Stimulated activated CD4-positive, alpha-beta T cell treated with anti-CD3 and anti-CD28 coated beads, Interleukin-15, amount 100 ng/mL, for 48 hours (primary cell): ENCODE measurements at regions not wholly inside any gene's neighbourhood (a gene's known extent, or its start where the extent isn't known, plus 50 kb on each side); places are given as distances from the start of the nearest gene placed in this dataset.

Experiments used
- DNase-seq, 2 donors: peaks; one replicate each; pipeline ENCODE4 v3.0.0-alpha.2; 2020; ENCODE audit warnings: low read depth in 2 of 2

DNA sequence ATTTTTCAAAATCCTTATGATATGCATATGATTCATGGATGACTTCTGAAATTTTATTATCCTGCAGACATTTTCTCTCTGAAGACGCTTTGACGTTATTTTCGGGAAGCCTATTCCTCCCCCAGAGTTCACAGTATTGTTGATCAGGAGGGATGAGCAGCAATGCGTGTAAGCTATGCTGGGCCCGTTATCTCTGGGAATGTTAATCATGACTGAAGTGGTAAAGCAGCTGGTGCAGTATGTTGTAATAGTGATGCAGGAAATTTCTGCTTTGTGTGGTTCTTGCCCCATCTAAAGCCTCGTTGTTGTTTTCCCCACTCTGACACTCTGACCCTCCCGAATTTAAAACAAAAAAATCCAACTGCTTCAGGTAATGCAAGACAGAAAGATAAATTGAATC is 1797.8 kb upstream of the WWC1 start:
- DNase-seq, result no peak

DNA sequence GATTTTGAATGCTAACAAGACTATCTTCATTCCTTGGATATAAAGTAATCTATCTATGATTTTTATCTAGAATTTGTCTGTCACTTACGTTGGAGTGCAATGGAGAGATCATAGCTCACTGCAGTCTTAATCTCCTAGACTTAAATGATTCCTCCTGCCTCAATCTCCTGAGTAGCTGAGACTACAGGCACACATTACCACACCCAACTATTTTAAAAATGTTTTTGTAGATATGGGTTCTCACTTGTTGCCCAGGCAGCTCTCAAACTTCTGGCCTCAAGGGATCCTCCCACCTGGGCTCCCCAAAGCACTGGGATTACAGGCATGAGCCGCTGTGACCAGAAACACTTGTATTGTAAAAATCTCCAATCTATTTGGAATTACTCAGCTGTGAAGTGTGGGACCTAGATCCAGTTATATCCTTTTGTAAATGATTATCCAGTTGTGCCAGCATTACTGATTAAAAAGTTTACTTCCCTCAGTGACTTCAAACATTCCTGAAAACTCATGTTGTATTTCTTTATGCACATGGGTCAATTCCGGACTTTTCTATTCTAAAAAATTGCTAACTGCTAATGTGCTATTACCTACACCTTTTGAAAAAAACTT is 1793.8 kb upstream of the WWC1 start:
- DNase-seq, result no peak

DNA sequence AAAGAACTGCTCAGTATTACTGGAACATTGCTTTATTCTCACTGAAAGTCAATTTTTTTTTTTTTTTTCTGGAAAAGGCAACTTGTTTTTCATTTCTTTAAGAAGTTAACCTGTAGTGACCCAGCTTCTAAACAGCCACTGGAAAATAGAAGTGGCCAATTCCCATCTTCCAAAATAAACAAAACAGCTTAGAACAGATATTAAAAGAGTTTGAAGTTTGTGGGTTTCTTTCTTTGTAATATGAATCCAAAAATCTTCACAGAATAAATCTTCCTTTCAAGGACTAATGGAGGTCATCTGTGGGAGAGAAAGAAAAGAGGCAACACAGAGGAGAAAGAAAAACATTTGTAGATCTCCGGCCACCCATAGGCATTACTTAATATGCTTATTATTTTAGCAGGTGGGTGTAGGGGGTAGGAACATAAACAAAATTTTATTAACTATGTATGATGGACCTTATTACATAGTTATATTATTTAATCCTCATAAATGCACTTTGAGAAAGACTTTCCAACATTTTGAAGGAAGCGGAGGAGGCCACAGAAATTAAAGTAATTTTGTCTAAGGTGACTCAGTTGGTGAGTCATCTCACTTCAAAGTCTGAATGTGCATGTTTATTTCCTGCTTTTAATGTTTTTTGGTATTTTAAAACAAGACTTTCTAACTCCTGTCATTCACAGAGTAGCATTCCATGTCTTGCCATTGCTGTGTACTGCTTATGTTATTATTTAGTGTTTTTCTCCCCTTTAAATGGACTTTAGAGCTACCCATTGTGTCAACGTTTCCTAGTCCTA is 1791.8 kb upstream of the WWC1 start:
- DNase-seq, result no peak

DNA sequence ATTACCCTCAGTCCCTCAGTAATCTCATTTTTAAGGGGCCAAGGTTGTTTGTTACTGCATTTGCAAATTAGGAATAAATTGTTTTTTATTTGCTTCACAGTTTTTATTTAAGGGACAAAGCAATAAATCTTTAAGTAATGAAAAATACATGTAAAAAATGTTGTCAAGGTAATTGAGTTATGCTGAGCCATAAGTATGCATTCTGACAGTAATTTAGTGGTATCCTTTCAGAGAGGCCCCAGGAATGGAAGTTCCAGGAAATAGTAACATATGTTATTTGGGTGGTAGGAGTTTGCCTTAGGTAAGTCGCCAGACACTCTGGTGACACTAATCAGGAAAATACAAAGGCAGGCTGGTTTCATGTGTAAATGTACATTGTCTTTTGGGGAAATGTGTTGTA is 1787.9 kb upstream of the WWC1 start:
- DNase-seq, result no peak

DNA sequence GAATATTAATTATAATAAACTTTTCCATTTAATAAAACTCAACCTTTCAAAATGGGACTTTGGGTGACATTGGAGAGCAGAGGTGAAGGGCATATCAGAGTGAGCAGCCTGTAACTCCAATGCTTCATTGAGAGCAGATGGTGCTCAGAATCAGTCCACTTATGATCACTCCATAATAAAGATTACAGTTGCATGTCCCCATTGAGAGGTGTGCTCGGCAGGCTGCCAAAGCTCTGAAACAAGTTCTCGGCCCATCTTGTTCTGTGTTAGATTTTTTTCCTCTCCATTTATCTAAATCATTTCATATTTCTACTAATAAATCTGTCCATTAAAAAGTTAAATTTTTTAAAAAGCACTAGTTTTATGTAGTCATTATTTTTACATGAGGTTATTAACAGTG is 1786.4 kb upstream of the WWC1 start:
- no peak for DNase-seq

DNA sequence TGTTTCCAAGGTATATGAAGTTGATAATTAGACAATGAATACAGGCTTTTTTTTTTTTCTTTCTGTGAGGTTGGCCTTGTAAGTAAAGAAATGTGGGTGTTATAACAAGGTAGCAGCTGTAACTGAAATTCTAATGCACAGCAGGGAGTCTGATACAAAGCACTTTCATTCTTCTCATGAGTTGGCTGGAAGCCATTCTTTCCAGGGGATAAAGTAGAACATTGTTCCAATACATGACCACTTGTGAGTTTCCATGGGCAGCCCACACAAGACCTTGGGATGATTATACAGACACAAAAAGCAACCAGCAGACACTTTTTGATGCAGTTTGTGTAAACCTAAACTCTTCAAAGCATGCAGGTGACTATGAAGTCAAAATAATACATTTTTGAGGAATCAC is 1785.9 kb upstream of the WWC1 start:
- no peak for DNase-seq

DNA sequence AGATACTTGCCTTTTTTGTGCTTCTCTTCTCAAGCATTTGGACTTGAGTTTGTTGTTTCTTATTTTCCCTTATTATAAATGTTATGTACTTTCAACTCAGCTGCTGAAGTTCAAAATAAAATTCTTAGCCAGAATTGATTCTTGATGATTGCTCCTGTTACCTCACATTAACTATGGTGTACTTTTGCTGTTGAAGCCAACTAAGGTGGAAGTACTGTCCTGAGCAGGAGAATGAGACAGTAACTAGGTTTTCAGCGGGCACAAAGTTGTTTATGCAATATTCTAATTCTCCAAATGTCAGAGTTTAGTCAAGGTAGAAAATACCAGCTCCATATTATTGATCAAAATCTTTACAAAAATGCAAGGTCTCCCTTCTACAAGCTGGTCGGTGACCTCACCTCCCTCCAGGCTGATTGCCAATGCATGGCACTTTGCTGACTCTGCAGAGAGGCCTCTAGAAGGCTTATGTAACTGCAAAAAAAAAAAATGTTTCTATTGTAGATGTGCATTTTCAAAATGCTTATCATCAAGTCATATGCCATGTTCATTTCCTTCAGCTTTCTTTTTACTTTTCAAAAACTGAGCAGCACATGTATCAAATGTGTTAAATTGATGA is 1783.5 kb upstream of the WWC1 start:
- DNase-seq, result no peak

DNA sequence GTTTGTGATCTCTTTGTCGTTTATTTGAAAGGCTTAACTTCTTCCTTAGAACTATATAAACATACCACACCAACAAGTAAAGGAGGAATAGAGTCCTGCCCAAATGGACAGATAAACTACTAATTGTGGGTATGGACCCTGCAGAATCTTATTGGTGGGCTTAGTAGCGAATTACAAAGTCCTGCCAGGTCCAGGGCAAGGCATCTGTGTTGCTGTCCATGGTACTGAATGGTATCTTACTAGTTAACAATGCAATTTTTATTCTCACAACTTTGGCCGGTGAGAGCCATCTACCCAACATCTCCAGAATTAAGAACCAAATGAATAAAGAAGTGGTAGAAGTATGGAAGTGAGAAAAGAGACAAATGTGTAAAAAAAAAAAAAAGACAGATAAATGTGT is 1782.4 kb upstream of the WWC1 start:
- DNase-seq, result no peak

DNA sequence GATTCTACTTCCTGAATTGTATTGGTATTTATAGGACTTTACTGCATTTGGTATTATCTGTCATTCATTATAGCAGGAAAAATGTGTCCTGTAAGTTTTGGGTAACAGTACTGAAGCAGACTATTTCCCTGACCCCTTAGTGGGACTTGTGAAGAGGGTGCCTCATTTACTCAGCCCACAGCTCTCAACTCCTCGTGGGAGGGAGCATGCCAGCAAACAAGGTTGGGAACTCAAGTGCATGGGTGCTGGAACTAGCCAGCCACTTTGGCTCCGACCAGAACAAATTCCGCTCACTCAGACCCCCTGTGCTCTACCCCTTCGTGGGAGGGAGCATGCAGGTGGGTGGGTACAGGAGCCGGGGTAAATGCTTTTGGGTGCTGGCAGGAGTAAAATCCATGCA is 1773.5 kb upstream of the WWC1 start:
- no peak for DNase-seq

DNA sequence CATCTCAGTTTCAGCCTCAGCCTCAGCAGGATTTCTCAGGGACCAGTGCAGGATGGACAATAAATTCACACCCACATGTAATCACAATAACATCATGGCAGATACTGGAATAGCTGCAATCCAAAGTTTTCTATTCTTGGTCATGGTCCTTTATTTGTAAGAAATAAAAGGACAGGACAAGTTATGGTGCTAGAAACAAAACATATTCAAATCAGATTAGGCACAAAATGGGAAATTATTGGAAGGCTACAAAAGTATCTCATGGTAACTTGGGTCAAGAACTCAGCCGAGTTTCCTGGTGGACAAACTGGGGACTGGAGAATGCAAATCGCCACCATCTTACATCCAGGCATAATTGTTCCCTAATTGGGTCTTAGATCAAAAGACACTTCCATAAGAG is 1768.2 kb upstream of the WWC1 start:
- DNase-seq, result no peak

DNA sequence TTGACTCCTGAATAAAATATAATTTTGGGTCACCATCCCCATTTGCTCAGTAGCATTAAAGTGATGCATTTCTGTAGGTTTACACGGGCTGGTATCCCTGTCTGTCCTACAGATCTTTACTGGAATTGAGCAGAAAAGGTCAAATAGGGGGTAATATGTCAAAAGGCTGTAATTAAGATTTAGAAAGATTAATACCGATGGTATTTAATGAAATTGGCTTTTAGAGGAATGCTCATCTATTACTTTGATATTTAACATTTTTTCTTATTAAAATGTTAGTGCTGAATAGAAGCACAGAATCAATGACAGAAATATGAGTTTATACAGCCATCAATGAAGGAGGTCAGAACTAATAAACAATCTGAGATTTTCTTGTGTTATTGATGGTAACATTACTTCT is 1762.2 kb upstream of the WWC1 start:
- no peak for DNase-seq

DNA sequence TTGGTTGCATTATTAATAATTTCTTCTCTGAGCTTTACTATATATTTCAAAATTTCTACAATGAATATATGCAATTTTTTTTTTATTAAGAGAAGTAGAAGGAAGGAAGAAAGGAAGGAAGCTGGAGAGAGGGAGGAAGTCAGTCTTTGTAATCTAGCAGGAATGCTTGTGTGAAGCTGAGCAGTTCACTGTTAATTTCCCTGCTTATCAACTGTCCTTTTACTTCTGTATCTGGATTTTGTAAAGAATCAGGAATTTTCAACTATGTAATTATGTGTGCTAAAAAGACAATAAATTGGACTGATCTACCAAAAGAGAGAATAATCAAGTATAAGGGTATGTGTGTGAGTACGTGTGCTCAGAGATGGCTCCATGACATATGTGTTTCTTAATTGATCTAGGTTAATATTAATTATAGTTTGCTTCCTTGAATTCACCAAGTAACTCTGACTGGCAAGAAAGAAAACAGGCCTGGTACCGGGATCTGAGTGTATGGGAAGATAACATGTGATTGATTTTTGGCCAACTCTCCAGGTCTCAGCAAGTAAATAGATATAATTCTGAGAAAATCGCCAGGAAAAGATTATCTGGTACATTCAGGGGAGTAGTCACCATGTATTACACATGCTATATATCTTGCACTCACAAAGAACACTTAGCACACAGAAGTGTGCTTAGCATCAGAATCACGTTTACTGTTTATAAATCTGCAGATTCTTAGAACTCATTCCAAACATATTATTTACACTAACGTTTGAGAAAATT is 1758.8 kb upstream of the WWC1 start:
- DNase-seq, result no peak

DNA sequence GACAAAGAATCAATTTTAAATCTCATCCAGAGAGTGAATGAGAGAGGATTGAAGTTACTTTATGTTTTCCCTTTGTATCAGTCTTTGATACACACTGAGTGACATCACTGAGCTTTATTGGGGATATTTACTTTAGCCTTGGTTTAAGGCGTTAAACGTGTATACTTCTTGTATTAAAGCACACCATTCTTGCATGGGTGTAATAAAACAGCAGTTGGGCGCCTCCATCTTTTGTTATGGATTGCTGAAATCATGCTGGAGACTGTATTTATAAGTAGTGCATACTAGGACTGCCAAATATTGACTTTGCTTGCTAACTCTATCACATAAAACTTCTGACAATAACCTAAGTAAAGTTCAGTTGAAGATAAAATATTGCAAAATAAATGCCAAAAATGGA is 1755.8 kb upstream of the WWC1 start:
- DNase-seq, result no peak

DNA sequence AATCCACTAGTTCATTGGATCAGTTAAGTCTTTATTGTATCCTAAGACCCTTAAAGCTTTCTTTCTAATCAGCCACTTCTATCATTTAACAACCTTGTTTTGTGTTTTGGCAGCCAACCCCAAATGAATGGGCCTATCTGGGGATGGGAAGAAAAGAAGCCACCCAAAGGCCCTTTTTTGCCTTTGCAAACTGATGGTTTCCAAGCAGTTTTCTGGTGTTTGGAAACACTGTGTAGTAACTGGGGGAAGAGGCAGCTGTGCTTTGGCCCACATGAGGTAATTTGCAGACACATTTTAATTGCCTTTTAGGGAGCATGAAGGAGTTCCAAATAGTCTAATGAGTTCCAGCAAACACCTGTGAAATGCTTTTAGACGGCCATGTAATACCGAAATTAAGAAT is 1751.3 kb upstream of the WWC1 start:
- DNase-seq, result no peak

DNA sequence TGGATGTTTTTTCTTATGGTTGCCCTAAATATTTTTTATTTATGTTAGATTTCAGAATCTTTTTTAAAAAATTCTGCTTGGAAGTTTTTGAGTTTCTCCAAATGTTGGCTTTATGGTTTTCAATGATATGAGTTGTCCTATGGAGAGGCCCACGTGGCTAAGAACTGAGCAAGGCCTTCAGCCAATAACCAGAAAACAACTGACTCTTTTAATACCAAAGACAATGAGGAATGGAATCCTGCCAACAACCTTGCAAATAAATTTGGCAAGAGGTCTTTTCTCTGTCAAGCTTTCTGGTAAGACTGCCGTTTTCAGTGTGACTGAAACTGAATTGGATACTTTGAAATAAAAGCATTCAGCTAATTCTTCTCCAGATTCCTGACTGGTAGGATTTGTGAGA is 1740.1 kb upstream of the WWC1 start:
- DNase-seq, result no peak

DNA sequence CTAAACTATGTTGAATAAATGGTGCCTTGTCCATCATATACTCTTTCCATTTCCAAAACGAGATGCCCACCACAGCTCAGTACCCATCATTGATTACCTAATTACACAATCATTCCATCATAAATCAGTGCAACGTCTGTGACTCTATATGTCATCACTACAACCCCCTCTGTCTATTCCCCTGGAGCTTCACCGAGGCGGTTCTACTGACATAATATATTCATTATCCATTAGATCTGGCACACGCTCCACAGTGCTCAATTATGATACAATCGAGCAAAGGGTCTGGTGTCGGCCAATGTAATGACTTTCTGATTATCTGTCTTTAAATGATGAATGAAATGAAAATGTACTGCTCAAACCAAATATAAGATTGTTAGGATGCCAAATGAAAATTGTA is 1737.7 kb upstream of the WWC1 start:
- no peak for DNase-seq

DNA sequence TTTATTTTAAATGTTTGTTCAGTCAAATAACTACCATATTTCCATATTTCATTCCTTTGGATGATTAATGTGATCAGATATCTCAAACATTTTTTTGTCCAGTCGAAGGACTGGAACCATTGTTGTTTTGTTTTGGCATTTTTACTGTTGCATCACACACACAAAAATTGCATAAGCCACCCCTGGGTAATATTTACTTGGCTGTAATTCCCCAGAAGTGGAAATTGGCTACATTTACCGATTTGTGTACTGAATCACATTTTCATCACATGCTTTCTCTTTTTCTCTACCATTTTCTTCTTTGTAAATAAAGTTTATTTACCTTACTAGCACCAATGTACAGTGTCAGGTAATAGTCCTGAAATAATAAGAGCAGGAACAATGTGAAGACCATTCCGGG is 1729.7 kb upstream of the WWC1 start:
- DNase-seq, result no peak

DNA sequence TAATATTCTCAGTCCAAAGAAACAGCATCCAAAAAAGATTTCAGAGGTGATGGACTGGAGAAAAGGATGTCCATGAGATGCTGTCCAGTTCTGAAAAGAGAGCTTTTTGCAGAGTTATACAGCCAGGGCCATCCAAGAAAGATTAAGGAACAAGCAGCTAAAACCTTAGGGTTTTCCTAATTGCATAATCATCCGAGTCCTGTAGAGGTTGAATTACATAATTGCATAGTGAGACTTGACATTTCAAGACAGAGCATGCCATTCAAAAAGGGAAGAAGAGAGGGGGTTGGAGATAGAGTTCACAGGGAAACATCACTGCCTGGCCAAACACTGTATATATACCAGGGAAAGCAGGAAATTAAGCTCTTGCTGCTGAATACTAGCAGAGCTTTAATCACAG is 1729.2 kb upstream of the WWC1 start:
- DNase-seq, result no peak

DNA sequence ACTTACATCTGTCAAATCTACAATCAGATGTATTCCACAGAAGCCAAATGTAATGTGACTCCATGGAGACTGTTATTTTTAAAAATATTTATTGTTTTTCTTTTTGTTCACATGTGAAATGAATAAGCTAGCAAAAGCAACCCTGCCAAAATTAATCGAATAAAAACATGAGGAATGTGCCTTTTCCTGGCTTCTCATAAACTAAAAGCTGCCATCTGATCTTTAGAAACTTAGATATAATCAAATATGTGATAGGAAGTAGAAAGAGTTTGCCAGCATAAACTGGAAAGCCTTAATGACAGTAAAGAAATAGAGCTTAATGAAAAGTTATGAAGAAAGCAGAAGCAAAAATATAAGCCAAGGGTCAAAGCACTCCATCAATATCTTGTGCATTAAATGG is 1724.7 kb upstream of the WWC1 start:
- DNase-seq, result no peak

DNA sequence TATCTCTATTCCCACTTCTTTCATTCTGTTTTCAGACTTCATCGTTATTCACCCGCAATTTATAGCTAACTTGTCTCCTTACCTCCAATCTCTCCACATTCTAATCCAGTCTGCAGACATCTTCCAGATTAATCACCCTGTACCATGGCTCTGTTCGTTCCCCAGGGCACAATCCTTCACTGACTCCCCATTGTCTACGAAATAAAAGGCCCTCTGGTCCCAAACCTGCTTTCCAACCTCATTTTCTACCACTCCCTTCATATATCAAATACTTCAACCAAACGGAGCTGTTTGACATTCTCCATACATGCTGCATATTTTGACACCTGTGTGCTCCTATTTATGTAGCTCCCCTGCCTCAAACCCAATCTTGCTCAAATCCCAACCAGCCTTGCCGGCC is 1720.6 kb upstream of the WWC1 start:
- no peak for DNase-seq

DNA sequence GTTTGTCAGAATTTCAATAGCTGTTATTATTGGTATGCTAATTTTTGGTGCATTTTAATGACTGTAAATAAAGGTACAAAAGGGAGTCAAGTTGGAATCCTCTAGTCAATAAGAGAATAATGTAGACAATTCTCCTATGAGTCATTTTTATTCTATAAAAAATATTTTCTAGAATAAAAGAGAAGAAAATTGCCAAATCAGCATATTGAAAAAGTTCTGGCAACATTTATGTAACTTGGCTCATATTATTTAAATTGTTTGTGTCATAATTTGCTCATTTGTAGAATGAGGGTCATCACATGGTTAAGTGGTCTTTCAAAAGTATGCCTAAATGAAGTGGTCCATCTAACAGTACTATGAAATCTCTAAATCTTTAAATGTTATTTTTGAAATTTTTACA is 1719.8 kb upstream of the WWC1 start:
- DNase-seq, result no peak

DNA sequence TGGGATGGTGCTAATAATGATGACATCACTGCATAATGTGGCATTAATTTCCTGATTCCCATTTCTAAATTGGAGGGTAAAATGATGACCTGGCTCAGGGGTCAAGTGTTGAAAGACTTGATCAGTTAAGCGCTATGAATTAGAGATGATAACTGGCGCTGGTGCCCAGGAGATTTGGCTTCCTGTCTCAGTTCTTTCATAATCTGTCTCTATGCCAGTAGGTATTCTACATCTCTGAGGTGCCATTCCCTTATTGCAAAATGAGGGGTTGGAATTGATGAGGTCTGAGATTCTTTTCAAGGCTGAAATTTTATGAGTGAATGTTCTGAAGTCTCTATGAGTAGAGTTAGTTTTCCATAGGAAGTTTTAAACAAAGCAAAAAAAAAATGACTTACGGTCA is 1715.1 kb upstream of the WWC1 start:
- no peak for DNase-seq

DNA sequence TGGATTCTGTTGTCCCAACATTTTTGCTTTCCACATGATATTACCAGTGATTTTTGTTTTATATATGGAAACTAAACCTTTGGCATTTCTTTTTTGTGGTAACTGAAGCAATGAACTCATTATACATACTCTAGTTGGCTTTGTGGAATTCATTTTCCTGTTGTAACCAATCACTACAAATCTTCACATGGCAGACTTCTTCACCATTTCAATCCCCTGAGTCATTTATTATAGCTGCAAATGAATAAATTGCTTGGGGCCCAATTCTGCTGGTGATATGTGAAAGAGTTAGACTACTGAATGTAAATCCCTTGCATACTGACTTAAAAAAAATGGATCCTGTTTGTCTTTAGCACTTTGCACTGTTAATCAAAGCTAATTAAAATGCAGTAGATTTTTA is 1709.6 kb upstream of the WWC1 start:
- no peak for DNase-seq
